Calu3 (cell line): ENCODE measurements at regions not wholly inside any gene's neighbourhood (a gene's known extent, or its start where the extent isn't known, plus 50 kb on each side); places are given as distances from the start of the nearest gene placed in this dataset.

Source experiments
- BruUV-seq: library from RNA; stranded (reverse); fragments of 400-500 nt; replicated peaks from 2 replicates; lab custom pipeline; 2021; lab: Mats Ljungman, UMichigan
- CTCF ChIA-PET: fragments of 300-600 bp; sonication (Branson Sonifier 250); formaldehyde crosslinking; loops from one replicate; lab custom pipeline; 2022; ENCODE audit warnings: antibody characterized with exemption; lab: Charles Lee
- DNase-seq: peaks from one replicate; pipeline ENCODE4 v3.0.0; 2022
- H3K27ac Mint-ChIP-seq: one replicate; pipeline ENCODE4 v1.8.0; 2022; ENCODE audit warnings: mixed read lengths; ENCODE audit not compliant: unreplicated experiment
- H3K27me3 Mint-ChIP-seq: one replicate; pipeline ENCODE4 v1.8.0; 2022; ENCODE audit warnings: mixed read lengths; ENCODE audit not compliant: unreplicated experiment
- H3K36me3 Mint-ChIP-seq: one replicate; pipeline ENCODE4 v1.8.0; 2022; ENCODE audit warnings: mild to moderate bottlenecking, moderate library complexity, mixed read lengths; ENCODE audit not compliant: insufficient read depth, unreplicated experiment
- H3K4me1 Mint-ChIP-seq: one replicate; pipeline ENCODE4 v1.8.0; 2022; ENCODE audit warnings: mild to moderate bottlenecking, low read depth, mixed read lengths; ENCODE audit not compliant: unreplicated experiment
- H3K4me3 Mint-ChIP-seq: one replicate; pipeline ENCODE4 v1.8.0; 2022; ENCODE audit warnings: mild to moderate bottlenecking, low read depth, moderate library complexity, mixed read lengths; ENCODE audit not compliant: unreplicated experiment
- H3K9me3 Mint-ChIP-seq: one replicate; pipeline ENCODE4 v1.8.0; 2022; ENCODE audit warnings: low read depth, mixed read lengths; ENCODE audit not compliant: unreplicated experiment
- CTCF ChIP-seq: fragments of 200-600 bp; IDR thresholded peaks from one replicate; pipeline ENCODE4 v1.8.0; 2022; ENCODE audit warnings: antibody characterized with exemption; ENCODE audit not compliant: unreplicated experiment
- intact Hi-C: fragments of 100-400 bp; cut with micrococcal nuclease; formaldehyde crosslinking; loops from one replicate; pipeline ENCODE4 v1.10.0; 2022; ENCODE audit not compliant: unreplicated experiment

- no TSS peak for BruUV-seq
Measured at GRCh38 chr18:61666876-61667590, 225.8 kb downstream of the RNF152 start.

GRCh38 chr18:61664419-61665084 is 228.3 kb downstream of the RNF152 start:
- Mint-ChIP-seq H3K4me1 (no peaks in the 10 kb centered on the region), H3K4me3 (no peak overlapping the region), H3K27ac (no peak overlapping the region), H3K36me3 (no peaks in the 10 kb centered on the region), H3K9me3 (no peaks in the 10 kb centered on the region), H3K27me3 (peaks cover 19% of the 10 kb centered on the region)
- no peak for DNase-seq
- no TSS peak for BruUV-seq
- intact Hi-C loops: no loop called here
- TF ChIP-seq CTCF: no peak
- CTCF ChIA-PET: no interaction called here

More at GRCh38 chr18:61666876-61667590, 225.8 kb downstream of the RNF152 start:
- TF ChIP-seq CTCF: no peak
- Mint-ChIP-seq H3K36me3 (no peaks in the 10 kb centered on the region), H3K4me3 (no peak overlapping the region), H3K27ac (no peak overlapping the region), H3K4me1 (no peaks in the 10 kb centered on the region), H3K27me3 (peaks cover 19% of the 10 kb centered on the region), H3K9me3 (no peaks in the 10 kb centered on the region)
- CTCF ChIA-PET: no interaction called here
- intact Hi-C loops: no loop called here
- DNase-seq: no peak

- CTCF ChIA-PET: no interaction called here
Measured at GRCh38 chr18:61662726-61663125, 230.1 kb downstream of the RNF152 start.

GRCh38 chr18:61658431-61658830 is 234.4 kb downstream of the RNF152 start:
- Mint-ChIP-seq H3K36me3 (no peaks in the 10 kb centered on the region), H3K27ac (no peak overlapping the region), H3K9me3 (peaks cover 2% of the 10 kb centered on the region), H3K27me3 (no peaks in the 10 kb centered on the region), H3K4me3 (no peak overlapping the region), H3K4me1 (no peaks in the 10 kb centered on the region)
- TF ChIP-seq CTCF: no peak
- BruUV-seq: no TSS peak
- CTCF ChIA-PET: no interaction called here
- no peak for DNase-seq
- intact Hi-C loops: no loop called here

More at GRCh38 chr18:61662726-61663125, 230.1 kb downstream of the RNF152 start:
- peaks cover 6% of the 10 kb centered on the region for H3K27me3 Mint-ChIP-seq
- no peak for TF ChIP-seq CTCF
- no peak overlapping the region for H3K27ac Mint-ChIP-seq
- DNase-seq: no peak
- no peak overlapping the region for H3K4me3 Mint-ChIP-seq
- no peaks in the 10 kb centered on the region for H3K9me3 Mint-ChIP-seq
- BruUV-seq: no TSS peak
- no peaks in the 10 kb centered on the region for H3K4me1 Mint-ChIP-seq
- intact Hi-C loops: no loop called here
- H3K36me3 Mint-ChIP-seq: no peaks in the 10 kb centered on the region
